Liver (tissue), 8 donors: ENCODE measurements at regions not wholly inside any gene's neighbourhood (a gene's known extent, or its start where the extent isn't known, plus 50 kb on each side); places are given as distances from the start of the nearest gene placed in this dataset.

Source experiments
- DNase-seq: peaks from one replicate; pipeline ENCODE4 v3.0.0-alpha.2; 2017; ENCODE audit warnings: low spot score
- H3K27ac ChIP-seq, 2 donors: one replicate each; pipeline ENCODE4 v1.7.0; 2013; ENCODE audit warnings: inconsistent platforms in 2 of 2, low read length in 2 of 2, control low read depth in 1 of 2, low read depth in 1 of 2, mild to moderate bottlenecking in 1 of 2
- H3K27me3 ChIP-seq, 4 donors: one replicate each; pipeline versions ENCODE4 v1.6.1 to v1.7.0; 2013; ENCODE audit warnings: low read length in 3 of 4, inconsistent platforms in 1 of 4, mild to moderate bottlenecking in 1 of 4, moderate library complexity in 1 of 4; ENCODE audit not compliant: control insufficient read depth in 4 of 4, insufficient read depth in 4 of 4
- H3K36me3 ChIP-seq, 4 donors: one replicate each; pipeline versions ENCODE4 v1.6.1 to v1.7.0; 2013; ENCODE audit warnings: low read length in 3 of 4, mild to moderate bottlenecking in 3 of 4, low read depth in 1 of 4, moderate library complexity in 1 of 4; ENCODE audit not compliant: control insufficient read depth in 4 of 4, insufficient read depth in 3 of 4
- H3K4me1 ChIP-seq, 4 donors: one replicate each; pipeline versions ENCODE4 v1.6.1 to v1.7.0; 2013; ENCODE audit warnings: low read length in 3 of 4, mild to moderate bottlenecking in 3 of 4, moderate library complexity in 1 of 4; ENCODE audit not compliant: control insufficient read depth in 4 of 4, insufficient read depth in 4 of 4
- H3K4me3 ChIP-seq, 3 donors: one replicate each; pipeline versions ENCODE4 v1.6.1 to v1.7.0; 2013; ENCODE audit warnings: low read length in 3 of 3, control low read depth in 1 of 3, low read depth in 1 of 3, mild to moderate bottlenecking in 1 of 3
- H3K9ac ChIP-seq, 2 donors: one replicate each; pipeline ENCODE4 v1.7.0; 2013; ENCODE audit warnings: low read length in 2 of 2, mild to moderate bottlenecking in 2 of 2, moderate library complexity in 2 of 2, control low read depth in 1 of 2, low read depth in 1 of 2
- H3K9me3 ChIP-seq, 4 donors: one replicate each; pipeline versions ENCODE4 v1.6.1 to v1.7.0; 2013; ENCODE audit warnings: low read length in 3 of 4; ENCODE audit not compliant: control insufficient read depth in 4 of 4
- CTCF ChIP-seq: fragments of 150-350 bp; IDR thresholded peaks from 2 replicates; pipeline ENCODE4 v1.5.1; 2017; ENCODE audit warnings: improper control_type of control experiment, low read depth, low read length; ENCODE audit not compliant: missing input control
- EGR1 ChIP-seq, 2 donors: IDR thresholded peaks; 2 replicates each; pipeline ENCODE4 v1.6.1; 2016 to 2018; ENCODE audit warnings: antibody characterized with exemption in 2 of 2, low read depth in 2 of 2
- FOXA1 ChIP-seq: IDR thresholded peaks from 2 replicates; pipeline ENCODE4 v1.6.1; 2016; ENCODE audit warnings: antibody characterized with exemption
- FOXA2 ChIP-seq: IDR thresholded peaks from 2 replicates; pipeline ENCODE4 v1.6.1; 2016; ENCODE audit warnings: antibody characterized with exemption
- GABPA ChIP-seq, 2 donors: IDR thresholded peaks in 1 of 2; conservative IDR thresholded peaks in 1 of 2; 2 replicates each; pipeline ENCODE4 v1.6.1; 2016; ENCODE audit warnings: antibody characterized with exemption in 2 of 2, mild to moderate bottlenecking in 1 of 2, moderate library complexity in 1 of 2
- HNF4A ChIP-seq, 2 donors: conservative IDR thresholded peaks; 2 replicates each; pipeline ENCODE4 v1.6.1; 2016; ENCODE audit warnings: antibody characterized with exemption in 2 of 2, mild to moderate bottlenecking in 2 of 2
- HNF4G ChIP-seq: IDR thresholded peaks from 2 replicates; pipeline ENCODE4 v1.6.1; 2016; ENCODE audit warnings: antibody characterized with exemption
- JUND ChIP-seq, 2 donors: IDR thresholded peaks; 2 replicates each; pipeline ENCODE4 v1.6.1; 2016; ENCODE audit warnings: antibody characterized with exemption in 2 of 2
- MAX ChIP-seq: IDR thresholded peaks from 2 replicates; pipeline ENCODE4 v1.6.1; 2016; ENCODE audit warnings: antibody characterized with exemption
- NR2F2 ChIP-seq: IDR thresholded peaks from 2 replicates; pipeline ENCODE4 v1.6.1; 2016; ENCODE audit warnings: antibody characterized with exemption
- RAD21 ChIP-seq, 2 donors: IDR thresholded peaks; 2 replicates each; pipeline ENCODE4 v1.6.1; 2016; ENCODE audit warnings: antibody characterized with exemption in 2 of 2, mild to moderate bottlenecking in 2 of 2
- REST ChIP-seq: IDR thresholded peaks from 2 replicates; pipeline ENCODE4 v1.6.1; 2016; ENCODE audit warnings: antibody characterized with exemption, mild to moderate bottlenecking
- SP1 ChIP-seq: IDR thresholded peaks from 2 replicates; pipeline ENCODE4 v1.6.1; 2018; ENCODE audit warnings: antibody characterized with exemption, mild to moderate bottlenecking
- TAF1 ChIP-seq: conservative IDR thresholded peaks from 2 replicates; pipeline ENCODE4 v1.6.1; 2016; ENCODE audit warnings: antibody characterized with exemption, mild to moderate bottlenecking
- YY1 ChIP-seq: IDR thresholded peaks from 2 replicates; pipeline ENCODE4 v1.6.1; 2016; ENCODE audit warnings: antibody characterized with exemption, mild to moderate bottlenecking
- ZBTB33 ChIP-seq: IDR thresholded peaks from 2 replicates; pipeline ENCODE4 v1.6.1; 2016; ENCODE audit warnings: antibody characterized with exemption
- WGBS: extraction: QIAGEN DNeasy Blood & Tissue Kit; methylation state at CpG from one replicate; pipeline ENCODE4 v1.1.7; 2013; 5-methylcytosine and 5-hydroxymethylcytosine counted together
- donor health status: healthy.
- donor health status: healthy.
- donor health status: healthy.
- donor health status: healthy.
- donor health status: healthy.

GRCh38 chr15:81516012-81516411, 142.0 kb upstream of the TMC3 start:
- no peak for DNase-seq
- Histone ChIP-seq H3K9ac (no peak overlapping the region), H3K27ac (no peak overlapping the region), H3K27me3 (no peaks in the 10 kb centered on the region), H3K4me3 (no peak overlapping the region), H3K36me3 (no peaks in the 10 kb centered on the region), H3K9me3 (no peaks in the 10 kb centered on the region), H3K4me1 (no peaks in the 10 kb centered on the region)
- TF ChIP-seq ZBTB33: no peak

- 81% methylated on average over 1 of the region's 1 CpG for WGBS
- Histone ChIP-seq H3K9ac (no peak overlapping the region), H3K4me3 (no peak overlapping the region), H3K27me3 (no peaks in the 10 kb centered on the region), H3K4me1 (no peaks in the 10 kb centered on the region), H3K9me3 (no peaks in the 10 kb centered on the region), H3K27ac (no peak overlapping the region), H3K36me3 (no peaks in the 10 kb centered on the region)
- TF ChIP-seq ZBTB33: no peak
- no peak for TF ChIP-seq TAF1
- TF ChIP-seq GABPA (IDR thresholded peaks at IDR 0.05 in 1 of 2, conservative IDR thresholded peaks at IDR 0.05 in 1 of 2): no peak
- TF ChIP-seq REST: no peak
- no peak for TF ChIP-seq FOXA1
- no peak for TF ChIP-seq EGR1 (IDR thresholded peaks at IDR 0.05; ENCODE audit: low read depth in 2 of 2)
- TF ChIP-seq MAX: no peak
- TF ChIP-seq RAD21 (IDR thresholded peaks at IDR 0.05): no peak
- no peak for TF ChIP-seq HNF4A (conservative IDR thresholded peaks at IDR 0.05)
- TF ChIP-seq JUND (IDR thresholded peaks at IDR 0.05): no peak
- TF ChIP-seq HNF4G: no peak
- TF ChIP-seq SP1: no peak
- no peak for TF ChIP-seq NR2F2
- TF ChIP-seq FOXA2: no peak
- TF ChIP-seq CTCF: no peak
- TF ChIP-seq YY1: no peak
- DNase-seq: no peak
Observed at GRCh38 chr15:81514725-81515124, 140.7 kb upstream of the TMC3 start.
